GM23338 (cell line): ENCODE measurements at regions not wholly inside any gene's neighbourhood (a gene's known extent, or its start where the extent isn't known, plus 50 kb on each side); places are given as distances from the start of the nearest gene placed in this dataset.

ENCODE experiments used
- CREB1 ChIP-seq: fragments of 250-450 bp; sonication (Bioruptor Pico); IDR thresholded peaks from 2 replicates; pipeline ENCODE4 v1.5.0; 2020; ENCODE audit warnings: low read depth, mild to moderate bottlenecking, moderate library complexity
- CTCF ChIP-seq, 2 experiments: fragments of 200-600 bp in 1 of 2; sonication (generic) in 1 of 2; conservative IDR thresholded peaks; 2 replicates each; pipeline versions ENCODE4 v1.5.1 to v1.6.1; 2016 to 2017; ENCODE audit warnings: antibody characterized with exemption in 2 of 2, low read depth in 2 of 2, mild to moderate bottlenecking in 2 of 2, moderate library complexity in 1 of 2
- EZH2 ChIP-seq: fragments of 200-600 bp; sonication (generic); IDR thresholded peaks from one replicate; pipeline ENCODE4 v1.8.0; 2017; ENCODE audit warnings: antibody characterized with exemption, mild to moderate bottlenecking, low read depth; ENCODE audit not compliant: unreplicated experiment
- EZH2phosphoT487 ChIP-seq: fragments of 200-600 bp; sonication (generic); IDR thresholded peaks from one replicate; pipeline ENCODE4 v1.8.1; 2018; ENCODE audit warnings: antibody characterized with exemption; ENCODE audit not compliant: unreplicated experiment
- JUNB ChIP-seq: IDR thresholded peaks from one replicate; pipeline ENCODE4 v1.6.1; 2016; ENCODE audit warnings: antibody characterized with exemption; ENCODE audit not compliant: unreplicated experiment
- POLR2AphosphoS5 ChIP-seq: IDR thresholded peaks from 2 replicates; pipeline ENCODE4 v1.6.1; 2016; ENCODE audit warnings: antibody characterized with exemption, low read depth
- REST ChIP-seq: IDR thresholded peaks from one replicate; pipeline ENCODE4 v1.6.1; 2018; ENCODE audit warnings: antibody characterized with exemption; ENCODE audit not compliant: unreplicated experiment

DNA sequence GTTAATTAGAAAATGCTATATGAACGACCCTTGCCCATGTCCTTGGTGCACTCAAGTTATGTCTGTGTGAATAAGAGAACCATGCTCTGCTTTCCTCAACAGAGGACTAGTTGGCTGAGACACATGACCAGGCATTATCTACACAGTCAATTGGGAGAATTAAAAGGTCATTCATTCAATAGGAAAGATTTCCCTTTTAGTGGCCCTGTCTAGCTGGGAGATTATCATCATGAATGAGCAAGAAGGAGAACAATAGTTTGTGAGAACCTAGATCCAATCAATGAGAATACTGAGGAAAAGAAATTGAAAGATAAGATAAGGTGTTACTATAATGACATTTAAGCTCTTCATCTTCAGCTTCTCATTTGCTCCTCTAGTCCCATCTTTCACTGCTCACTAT, 1033.4 kb upstream of the LCORL start:
- TF ChIP-seq CTCF (conservative IDR thresholded peaks at IDR 0.05; ENCODE audit: low read depth in 2 of 2) (no peak), EZH2 (no peak), CREB1 (CRISPR knock-in tag) (no peak), EZH2phosphoT487 (no peak), REST (no peak), POLR2AphosphoS5 (no peak), JUNB (no peak)
